Hepatocyte (in vitro differentiated cells): ENCODE measurements at regions not wholly inside any gene's neighbourhood (a gene's known extent, or its start where the extent isn't known, plus 50 kb on each side); places are given as distances from the start of the nearest gene placed in this dataset.
"Not testable (repeated sequence)": the region's sequence is repeated elsewhere in the genome, so short reads cannot be mapped to it uniquely, and the experiment has no call there.

ENCODE experiments used
- DNase-seq: peaks from one replicate; pipeline ENCODE4 v3.0.0-alpha.2; 2016; ENCODE audit warnings: low spot score
- H2AFZ ChIP-seq: fragments of 200-600 bp; sonication (generic); 2 replicates; pipeline ENCODE4 v1.6.0; 2016; ENCODE audit warnings: antibody characterized with exemption, mild to moderate bottlenecking
- H3K27ac ChIP-seq: fragments of 200-600 bp; sonication (generic); 2 replicates; pipeline ENCODE4 v1.5.1; 2016; ENCODE audit warnings: mild to moderate bottlenecking
- H3K27me3 ChIP-seq: fragments of 200-600 bp; sonication (generic); 2 replicates; pipeline ENCODE4 v1.6.1; 2016
- H3K36me3 ChIP-seq: fragments of 200-600 bp; sonication (generic); replicated peaks from 2 replicates; pipeline ENCODE4 v1.5.1; 2016; ENCODE audit warnings: low read depth; ENCODE audit not compliant: insufficient read depth
- H3K4me1 ChIP-seq: fragments of 200-600 bp; sonication (generic); 2 replicates; pipeline ENCODE4 v1.5.1; 2016; ENCODE audit warnings: mild to moderate bottlenecking, moderate library complexity; ENCODE audit not compliant: insufficient read depth
- H3K4me2 ChIP-seq: fragments of 200-600 bp; sonication (generic); 2 replicates; pipeline ENCODE4 v1.6.0; 2016
- H3K4me3 ChIP-seq: fragments of 200-600 bp; sonication (generic); 2 replicates; pipeline ENCODE4 v1.5.1; 2016; ENCODE audit warnings: mild to moderate bottlenecking
- H3K79me2 ChIP-seq: fragments of 200-600 bp; sonication (generic); 2 replicates; pipeline ENCODE4 v1.6.0; 2017; ENCODE audit warnings: mild to moderate bottlenecking
- H3K9me2 ChIP-seq: fragments of 200-600 bp; sonication (generic); replicated peaks from 2 replicates; pipeline ENCODE4 v1.6.0; 2017; ENCODE audit warnings: mild to moderate bottlenecking; ENCODE audit not compliant: insufficient read depth
- H3K9me3 ChIP-seq: fragments of 200-600 bp; sonication (generic); 2 replicates; pipeline ENCODE4 v1.5.1; 2016; ENCODE audit warnings: low read depth, mild to moderate bottlenecking
- H4K20me1 ChIP-seq: fragments of 200-600 bp; sonication (generic); 2 replicates; pipeline ENCODE4 v1.6.0; 2016; ENCODE audit warnings: mild to moderate bottlenecking; ENCODE audit not compliant: insufficient read depth, poor library complexity, severe bottlenecking
- EZH2 ChIP-seq: fragments of 200-600 bp; sonication (generic); IDR thresholded peaks from 2 replicates; pipeline ENCODE4 v1.6.1; 2016; ENCODE audit warnings: antibody characterized with exemption, mild to moderate bottlenecking, borderline replicate concordance
- EZH2phosphoT487 ChIP-seq: fragments of 200-600 bp; sonication (generic); IDR thresholded peaks from one replicate; pipeline ENCODE4 v1.6.1; 2018; ENCODE audit warnings: antibody characterized with exemption, mild to moderate bottlenecking, low read depth, moderate library complexity; ENCODE audit not compliant: unreplicated experiment, severe bottlenecking
- WGBS: methylation state at CpG from one replicate; pipeline ENCODE4 v1.1.6; 2016; ENCODE audit warnings: low lambda C conversion rate; ENCODE audit errors: missing lambda C conversion rate; 5-methylcytosine and 5-hydroxymethylcytosine counted together
- TF ChIP-seq, protein P1 (sequence below): fragments of 200-600 bp; sonication (generic); IDR thresholded peaks from 2 replicates; pipeline ENCODE4 v1.5.1; 2016; ENCODE audit warnings: antibody characterized with exemption, mild to moderate bottlenecking; ENCODE audit not compliant: poor library complexity

DNA sequence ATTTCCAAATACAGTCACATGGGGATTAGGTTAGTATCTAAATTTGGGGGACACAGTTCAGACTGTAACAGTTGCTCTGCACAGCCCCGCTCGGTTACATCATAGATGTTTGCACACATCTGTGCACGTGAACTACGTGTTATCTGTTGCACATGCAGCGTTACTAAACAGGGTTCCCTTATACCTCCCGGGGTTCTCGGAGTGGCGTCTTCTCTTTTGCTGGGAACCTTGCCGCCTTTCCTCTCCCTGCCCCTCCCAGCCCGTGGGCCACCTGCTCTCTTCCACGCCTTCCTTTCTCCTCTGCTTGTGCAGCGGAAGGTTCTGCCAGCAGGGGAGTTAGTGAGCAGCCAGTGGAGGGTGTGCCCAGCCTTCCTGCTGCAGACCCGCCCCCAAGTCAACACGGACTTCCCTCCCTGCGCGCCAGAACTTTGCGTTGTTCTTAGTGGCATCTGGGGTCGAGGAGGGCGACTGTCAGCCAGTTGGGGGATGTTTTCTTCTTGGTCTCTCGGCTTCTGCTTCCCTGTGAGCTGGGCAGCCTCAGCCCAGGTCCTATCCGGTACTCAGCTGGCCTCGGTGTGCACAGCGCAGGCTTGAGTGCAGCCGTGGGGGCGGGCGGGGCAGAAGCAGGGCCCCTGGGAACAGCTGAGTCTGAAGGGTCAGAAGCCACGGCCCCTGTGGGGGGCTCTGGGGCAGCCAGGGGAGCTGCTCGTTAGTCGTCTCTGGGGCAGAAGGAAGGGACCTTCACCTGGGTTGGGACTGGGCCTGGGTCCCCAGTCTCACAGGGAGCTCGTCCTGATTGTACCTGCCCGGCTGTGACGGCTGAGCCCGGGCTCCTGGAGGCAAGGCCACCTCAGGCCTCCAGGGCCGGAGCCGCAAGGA is 146.7 kb downstream of the IGLL1 start:
- DNase-seq, result peak; percentile 70
- H3K79me2 ChIP-seq, H4K20me1 ChIP-seq, H3K9me3 ChIP-seq, H3K9me2 ChIP-seq, H3K4me3 ChIP-seq, H3K36me3 ChIP-seq, H3K27me3 ChIP-seq: not testable (repeated sequence)
- Histone ChIP-seq H3K4me1 (peaks cover 20% of the 10 kb centered on the region), H3K27ac (peak overlapping the region; percentile 85), H2AFZ (peak overlapping the region; percentile 76), H3K4me2 (peak overlapping the region; percentile 84)
- 36% methylated on average over 19 of the region's 35 CpGs for WGBS
- TF ChIP-seq, protein P1, sequence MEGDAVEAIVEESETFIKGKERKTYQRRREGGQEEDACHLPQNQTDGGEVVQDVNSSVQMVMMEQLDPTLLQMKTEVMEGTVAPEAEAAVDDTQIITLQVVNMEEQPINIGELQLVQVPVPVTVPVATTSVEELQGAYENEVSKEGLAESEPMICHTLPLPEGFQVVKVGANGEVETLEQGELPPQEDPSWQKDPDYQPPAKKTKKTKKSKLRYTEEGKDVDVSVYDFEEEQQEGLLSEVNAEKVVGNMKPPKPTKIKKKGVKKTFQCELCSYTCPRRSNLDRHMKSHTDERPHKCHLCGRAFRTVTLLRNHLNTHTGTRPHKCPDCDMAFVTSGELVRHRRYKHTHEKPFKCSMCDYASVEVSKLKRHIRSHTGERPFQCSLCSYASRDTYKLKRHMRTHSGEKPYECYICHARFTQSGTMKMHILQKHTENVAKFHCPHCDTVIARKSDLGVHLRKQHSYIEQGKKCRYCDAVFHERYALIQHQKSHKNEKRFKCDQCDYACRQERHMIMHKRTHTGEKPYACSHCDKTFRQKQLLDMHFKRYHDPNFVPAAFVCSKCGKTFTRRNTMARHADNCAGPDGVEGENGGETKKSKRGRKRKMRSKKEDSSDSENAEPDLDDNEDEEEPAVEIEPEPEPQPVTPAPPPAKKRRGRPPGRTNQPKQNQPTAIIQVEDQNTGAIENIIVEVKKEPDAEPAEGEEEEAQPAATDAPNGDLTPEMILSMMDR, result peak; percentile 57

GRCh38 chr22:23432719-23433118 is 147.4 kb downstream of the IGLL1 start:
- not testable (repeated sequence) for H3K79me2 ChIP-seq, H4K20me1 ChIP-seq, H3K9me2 ChIP-seq, H3K36me3 ChIP-seq, H3K9me3 ChIP-seq, H3K4me3 ChIP-seq, H3K27me3 ChIP-seq, DNase-seq
- Histone ChIP-seq H3K27ac (peak overlapping the region; percentile 85), H2AFZ (peak overlapping the region; percentile 28), H3K4me1 (peaks cover 20% of the 10 kb centered on the region), H3K4me2 (peak overlapping the region; percentile 84)
- WGBS, result 79% methylated on average over 10 of the region's 10 CpGs

- Histone ChIP-seq H3K27ac (peak overlapping the region; percentile 24), H2AFZ (no peak overlapping the region), H3K4me3 (no peak overlapping the region), H3K79me2 (no peaks in the 10 kb centered on the region), H4K20me1 (no peaks in the 10 kb centered on the region), H3K4me2 (no peak overlapping the region), H3K4me1 (peaks cover 20% of the 10 kb centered on the region), H3K9me2 (no peaks in the 10 kb centered on the region), H3K27me3 (no peaks in the 10 kb centered on the region), H3K36me3 (no peaks in the 10 kb centered on the region), H3K9me3 (no peaks in the 10 kb centered on the region)
- peak; percentile 68 for DNase-seq
- TF ChIP-seq EZH2 (no peak), EZH2phosphoT487 (no peak)
- TF ChIP-seq, protein P1, result no peak
- 73% methylated on average over 20 of the region's 20 CpGs for WGBS
These were observed 148.6 kb downstream of the IGLL1 start for GRCh38 chr22:23431337-23432072.

- H3K9me2 ChIP-seq, H2AFZ ChIP-seq, H4K20me1 ChIP-seq, H3K36me3 ChIP-seq, H3K9me3 ChIP-seq, H3K27ac ChIP-seq, DNase-seq, H3K4me3 ChIP-seq, H3K4me1 ChIP-seq, H3K4me2 ChIP-seq, H3K27me3 ChIP-seq, H3K79me2 ChIP-seq: not testable (repeated sequence)
- 82% methylated on average over 5 of the region's 5 CpGs for WGBS
These were observed 155.5 kb downstream of the IGLL1 start for GRCh38 chr22:23424551-23425068.
